HL-60/S4 treated with retinoic acid at 250 ng/mL for 4 days and 3 days (cell line): ENCODE measurements at regions not wholly inside any gene's neighbourhood (a gene's known extent, or its start where the extent isn't known, plus 50 kb on each side); places are given as distances from the start of the nearest gene placed in this dataset.
"Not testable (repeated sequence)": the region's sequence is repeated elsewhere in the genome, so short reads cannot be mapped to it uniquely, and the experiment has no call there.

Source experiments
- in situ Hi-C: fragments of 300-500 bp; cut with MboI; formaldehyde crosslinking; loops from 2 replicates; pipeline ENCODE4 v1.7.0; 2022; ENCODE audit warnings: low sequenced_read_pairs

GRCh38 chr2:37802211-37802752 lies 122.8 kb upstream of the RMDN2 start:
- in situ Hi-C loops, result no loop called here

GRCh38 chr2:37802899-37803379 lies 122.1 kb upstream of the RMDN2 start:
- in situ Hi-C loops, result no loop called here

- in situ Hi-C loops, result not testable (repeated sequence)
These were observed 119.1 kb upstream of the RMDN2 start for GRCh38 chr2:37806004-37806403.

GRCh38 chr2:37809525-37809924 lies 115.6 kb upstream of the RMDN2 start:
- in situ Hi-C loops, result no loop called here

- in situ Hi-C loops, result no loop called here
These were observed 115.0 kb upstream of the RMDN2 start for GRCh38 chr2:37809931-37810570.

GRCh38 chr2:37812414-37812813 lies 112.7 kb upstream of the RMDN2 start:
- in situ Hi-C loops, result no loop called here

GRCh38 chr2:37812941-37813730 lies 112.0 kb upstream of the RMDN2 start:
- in situ Hi-C loops, result no loop called here

GRCh38 chr2:37816036-37816435 lies 109.1 kb upstream of the RMDN2 start:
- in situ Hi-C loops, result no loop called here

GRCh38 chr2:37816686-37817085 lies 108.4 kb upstream of the RMDN2 start:
- in situ Hi-C loops, result no loop called here

GRCh38 chr2:37819186-37819585 lies 105.9 kb upstream of the RMDN2 start:
- in situ Hi-C loops, result no loop called here

- in situ Hi-C loops, result no loop called here
These were observed 104.6 kb upstream of the RMDN2 start for GRCh38 chr2:37820471-37820986.

GRCh38 chr2:37825586-37825985 lies 99.5 kb upstream of the RMDN2 start:
- in situ Hi-C loops, result no loop called here

- in situ Hi-C loops, result no loop called here
These were observed 98.5 kb upstream of the RMDN2 start for GRCh38 chr2:37826611-37827010.

- in situ Hi-C loops, result no loop called here
These were observed 97.6 kb upstream of the RMDN2 start for GRCh38 chr2:37827455-37827854.

- in situ Hi-C loops, result no loop called here
These were observed 97.1 kb upstream of the RMDN2 start for GRCh38 chr2:37827911-37828511.

GRCh38 chr2:37829202-37829601 lies 95.9 kb upstream of the RMDN2 start:
- in situ Hi-C loops, result no loop called here

GRCh38 chr2:37829616-37830395 lies 95.3 kb upstream of the RMDN2 start:
- in situ Hi-C loops, result loop anchor here (10.0 kb wide), 1 partner anchor 415 kb away; no protein-coding TSS in a partner anchor

GRCh38 chr2:37830636-37831035 lies 94.5 kb upstream of the RMDN2 start:
- in situ Hi-C loops, result loop anchor here (10.0 kb wide), 1 partner anchor 416 kb away; no protein-coding TSS in a partner anchor

- in situ Hi-C loops, result loop anchor here (10.0 kb wide), 1 partner anchor 416 kb away; no protein-coding TSS in a partner anchor
These were observed 93.9 kb upstream of the RMDN2 start for GRCh38 chr2:37831081-37831780.
